Muscle of leg (tissue), 3 donors: ENCODE measurements at regions not wholly inside any gene's neighbourhood (a gene's known extent, or its start where the extent isn't known, plus 50 kb on each side); places are given as distances from the start of the nearest gene placed in this dataset.
A peak's percentile ranks its signal among the peaks of the same experiment; 100 is the strongest.
"Not testable (repeated sequence)": the region's sequence is repeated elsewhere in the genome, so short reads cannot be mapped to it uniquely, and the experiment has no call there.

Source experiments
- DNase-seq: peaks from one replicate; pipeline ENCODE4 v3.0.0; 2013
- H3K27ac ChIP-seq: one replicate; pipeline ENCODE4 v1.5.1; 2013; ENCODE audit warnings: mild to moderate bottlenecking, low read length, control low read depth
- H3K27me3 ChIP-seq: one replicate; pipeline ENCODE4 v1.6.1; 2013; ENCODE audit warnings: low read length; ENCODE audit not compliant: control insufficient read depth, insufficient read depth
- H3K36me3 ChIP-seq: one replicate; pipeline ENCODE4 v1.6.1; 2013; ENCODE audit warnings: low read length; ENCODE audit not compliant: control insufficient read depth, insufficient read depth
- H3K4me1 ChIP-seq: one replicate; pipeline ENCODE4 v1.6.1; 2013; ENCODE audit warnings: low read length; ENCODE audit not compliant: control insufficient read depth, insufficient read depth
- H3K4me3 ChIP-seq: one replicate; pipeline ENCODE4 v1.5.1; 2013; ENCODE audit warnings: low read length, control low read depth
- H3K9me3 ChIP-seq: replicated peaks from 2 replicates; pipeline ENCODE4 v1.6.1; 2013; ENCODE audit warnings: low read depth, low read length; ENCODE audit not compliant: control insufficient read depth
- WGBS: methylation state at CpG from one replicate; pipeline ENCODE4 v1.1.5; 2013; ENCODE audit warnings: missing lambda C conversion rate; ENCODE audit not compliant: insufficient coverage; 5-methylcytosine and 5-hydroxymethylcytosine counted together

DNA sequence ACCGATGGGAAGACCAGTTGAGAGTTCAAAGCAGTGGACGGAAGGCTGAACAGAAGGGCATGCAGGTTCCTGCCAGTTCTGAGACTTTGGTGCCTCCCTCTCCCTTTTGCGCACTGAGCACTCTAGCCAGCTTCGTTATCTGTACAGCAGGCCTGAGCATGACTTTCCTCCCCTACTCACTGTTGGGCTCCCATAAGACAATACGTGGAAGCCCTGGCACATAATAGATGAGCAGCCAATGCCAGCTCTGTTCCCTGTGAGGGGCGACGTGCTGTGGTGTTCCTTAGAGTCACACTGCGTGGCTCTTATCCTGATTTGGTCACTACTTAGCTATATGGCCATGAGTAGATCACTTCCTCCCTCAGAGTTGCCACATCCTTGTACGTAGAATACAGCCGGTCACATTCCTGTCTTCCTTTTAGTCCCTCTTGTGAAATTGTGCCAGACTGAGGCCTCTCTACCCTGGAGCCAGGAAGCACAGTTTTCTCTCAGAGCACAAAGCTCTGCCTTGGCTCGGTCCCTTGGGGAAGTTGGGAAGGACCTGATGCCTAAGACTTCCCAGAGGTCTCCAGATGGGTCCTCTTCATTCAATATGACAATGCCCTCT, 160.4 kb upstream of the MAMLD1 start:
- Histone ChIP-seq H3K36me3 (no peaks in the 10 kb centered on the region), H3K9me3 (no peaks in the 10 kb centered on the region), H3K27ac (no peak overlapping the region), H3K4me3 (no peak overlapping the region), H3K4me1 (peaks cover 26% of the 10 kb centered on the region), H3K27me3 (peaks cover 15% of the 10 kb centered on the region)
- DNase-seq, result no peak
- 67% methylated on average over 10 of the region's 11 CpGs for WGBS

DNA sequence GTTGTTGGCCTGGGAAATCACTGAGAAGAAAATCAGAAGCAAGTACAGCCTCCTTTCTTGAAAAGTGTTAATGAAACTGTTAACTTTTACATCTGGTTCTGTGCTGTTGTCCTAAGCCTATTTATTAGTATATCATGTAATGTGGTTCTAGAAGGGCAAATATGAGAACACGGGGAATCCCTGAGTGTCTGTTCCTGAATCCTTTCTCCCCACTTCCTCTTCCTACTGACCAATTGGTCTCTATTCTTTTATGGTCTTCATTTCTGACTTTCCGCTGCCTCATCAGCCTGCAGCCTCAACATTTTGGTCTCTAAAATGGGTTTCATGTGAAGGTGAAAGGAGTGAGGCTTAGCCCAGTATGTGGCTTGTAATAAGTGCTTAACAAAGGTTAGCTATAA, 159.9 kb upstream of the MAMLD1 start:
- no peak for DNase-seq
- H3K4me3 ChIP-seq, result no peak overlapping the region
- H3K27ac ChIP-seq, result no peak overlapping the region
- no peaks in the 10 kb centered on the region for H3K36me3 ChIP-seq
- H3K27me3 ChIP-seq, result peaks cover 13% of the 10 kb centered on the region
- no peaks in the 10 kb centered on the region for H3K9me3 ChIP-seq
- no CpG with 5 or more reads among the region's 2 CpGs for WGBS
- peaks cover 26% of the 10 kb centered on the region for H3K4me1 ChIP-seq

DNA sequence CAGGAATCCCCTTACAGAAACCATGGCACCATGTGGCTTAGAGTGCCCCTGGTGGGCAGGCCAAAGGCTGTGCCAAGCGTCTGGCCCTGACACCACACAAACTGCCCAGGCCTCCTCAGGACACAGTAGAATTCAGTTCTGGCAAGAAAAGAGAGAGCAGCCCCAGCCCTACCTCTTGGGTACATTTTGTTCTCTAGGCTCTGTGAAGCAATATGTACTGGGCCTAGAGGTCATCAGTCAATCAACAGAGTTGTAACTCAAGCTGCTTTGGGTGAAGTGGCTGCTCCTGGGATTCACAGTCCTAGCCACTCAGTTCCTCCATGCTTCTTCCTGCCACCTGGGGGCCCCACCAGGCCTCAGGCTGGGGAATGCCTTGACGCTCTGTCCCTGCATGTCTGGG, 158.1 kb upstream of the MAMLD1 start:
- no peak for DNase-seq
- Histone ChIP-seq H3K9me3 (no peaks in the 10 kb centered on the region), H3K4me1 (peaks cover 15% of the 10 kb centered on the region), H3K27me3 (peaks cover 10% of the 10 kb centered on the region), H3K27ac (no peak overlapping the region), H3K4me3 (no peak overlapping the region), H3K36me3 (no peaks in the 10 kb centered on the region)
- WGBS, result 67% methylated on average over 1 of the region's 2 CpGs

DNA sequence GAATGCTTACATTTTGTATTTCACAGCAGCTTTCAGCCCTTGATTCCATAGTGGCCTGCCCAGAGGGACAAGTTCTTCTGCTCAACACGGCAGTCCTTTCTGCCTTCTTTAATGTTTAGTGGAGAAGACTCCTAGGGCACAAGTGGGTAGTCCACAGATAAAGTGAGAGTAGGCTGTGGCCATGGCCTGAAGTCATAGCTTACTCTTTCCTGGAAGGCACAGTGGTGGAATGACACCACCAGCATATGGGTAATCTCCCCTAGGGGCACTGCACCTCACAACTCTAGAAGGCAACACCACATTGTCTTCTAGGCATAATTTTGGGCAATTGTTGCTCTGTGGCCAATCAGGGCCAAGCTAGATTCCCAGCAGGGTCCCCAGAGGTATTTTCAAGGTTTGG, 155.4 kb upstream of the MAMLD1 start:
- Histone ChIP-seq H3K36me3 (no peaks in the 10 kb centered on the region), H3K4me1 (peaks cover 7% of the 10 kb centered on the region), H3K27ac (no peak overlapping the region), H3K9me3 (no peaks in the 10 kb centered on the region), H3K4me3 (no peak overlapping the region), H3K27me3 (peaks cover 10% of the 10 kb centered on the region)
- 80% methylated on average over 1 of the region's 1 CpG for WGBS
- DNase-seq, result no peak

DNA sequence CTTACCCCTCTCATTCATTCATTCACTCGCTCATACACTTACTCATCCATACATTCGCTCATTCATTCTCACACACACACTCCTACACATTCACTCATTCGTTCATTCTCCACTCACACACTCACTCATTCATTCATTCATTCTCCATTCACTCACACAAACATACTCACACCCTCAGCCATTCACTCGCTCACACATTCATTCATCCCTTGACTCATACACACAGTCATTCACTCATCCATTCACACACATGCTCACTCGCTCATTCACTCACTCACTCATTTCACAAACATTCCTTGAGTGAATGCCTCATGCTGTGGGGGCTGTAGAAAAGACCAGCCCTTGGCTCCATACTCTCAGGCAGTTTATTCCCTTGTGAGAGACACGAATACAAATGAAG, 151.1 kb upstream of the MAMLD1 start:
- 85% methylated on average over 5 of the region's 6 CpGs for WGBS
- Histone ChIP-seq H3K36me3 (no peaks in the 10 kb centered on the region), H3K4me3 (no peak overlapping the region), H3K9me3 (no peaks in the 10 kb centered on the region), H3K27me3 (peaks cover 4% of the 10 kb centered on the region), H3K4me1 (peaks cover 25% of the 10 kb centered on the region), H3K27ac (peak overlapping the region; percentile 48)
- DNase-seq, result no peak

DNA sequence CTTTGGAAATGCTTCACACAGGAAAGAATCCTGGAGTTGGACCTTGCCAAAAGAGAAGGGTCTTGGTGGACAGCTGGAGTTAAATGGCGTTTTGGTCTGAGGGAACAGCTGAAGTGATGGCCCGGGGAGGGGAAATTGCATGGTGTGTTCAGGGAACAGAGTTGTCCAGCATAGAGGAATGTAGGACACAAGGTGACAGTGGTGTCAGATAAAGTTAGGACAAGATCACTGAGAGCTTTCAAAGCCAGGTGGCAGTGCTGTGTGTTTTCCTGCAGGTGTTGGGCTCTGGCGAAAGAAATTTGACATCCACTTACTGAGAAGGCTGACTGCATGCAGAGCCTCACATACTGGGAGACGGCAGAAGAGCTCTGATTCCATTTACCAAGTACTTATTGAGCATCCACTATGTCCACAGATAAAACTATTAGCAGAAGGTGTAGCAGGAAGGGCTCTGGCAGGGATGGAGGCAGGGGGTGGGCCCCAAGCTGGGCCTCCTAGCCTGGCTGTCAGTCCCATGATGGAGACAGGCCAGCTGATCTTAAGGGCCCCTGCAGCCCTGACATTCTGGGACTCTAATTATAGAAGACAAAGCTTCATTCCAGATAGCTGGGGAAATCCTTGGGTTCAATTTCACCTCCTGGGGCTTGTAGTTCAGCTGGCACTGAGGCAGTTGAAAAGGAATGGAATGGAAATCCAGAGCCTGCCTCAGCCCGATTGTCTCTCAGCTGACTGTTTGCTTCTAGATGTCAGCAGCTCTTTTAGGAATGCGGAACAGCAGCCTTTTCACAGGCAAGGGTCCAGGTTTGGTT, 150.2 kb upstream of the MAMLD1 start:
- no peak overlapping the region for H3K4me3 ChIP-seq
- H3K27ac ChIP-seq, result peak overlapping the region; percentile 87
- WGBS, result 43% methylated on average over 5 of the region's 6 CpGs
- H3K4me1 ChIP-seq, result peaks cover 33% of the 10 kb centered on the region
- no peaks in the 10 kb centered on the region for H3K9me3 ChIP-seq
- DNase-seq, result peak; percentile 81
- no peaks in the 10 kb centered on the region for H3K27me3 ChIP-seq
- H3K36me3 ChIP-seq, result no peaks in the 10 kb centered on the region

DNA sequence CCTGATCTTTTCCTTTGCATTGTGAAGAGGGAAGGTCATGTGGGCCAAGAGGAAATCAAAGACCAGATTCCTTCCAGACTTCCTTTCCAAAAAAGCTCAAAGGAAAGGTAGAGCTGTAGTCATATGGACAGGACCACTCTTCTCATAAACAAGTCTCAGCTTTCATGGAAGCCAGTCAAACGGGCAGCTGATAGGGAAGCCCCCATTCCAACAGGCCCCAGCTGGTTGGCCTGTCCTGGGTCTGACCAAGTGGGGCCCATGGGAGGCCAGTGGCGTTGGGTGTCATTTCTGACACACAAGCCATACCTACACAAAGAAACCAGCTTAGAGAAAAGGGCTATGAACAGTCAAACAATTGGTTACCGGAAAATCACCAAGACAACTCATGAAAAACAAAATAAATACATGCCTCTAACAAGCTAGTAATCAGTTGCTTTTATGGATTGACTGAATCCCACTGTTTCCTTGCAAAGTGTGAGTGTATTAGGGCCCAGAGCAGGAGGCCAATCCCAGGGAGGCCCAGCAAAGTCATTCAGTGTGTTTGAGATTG, 149.6 kb upstream of the MAMLD1 start:
- no CpG with 5 or more reads among the region's 3 CpGs for WGBS
- peak overlapping the region; percentile 87 for H3K27ac ChIP-seq
- H3K27me3 ChIP-seq, result peaks cover under 1% of the 10 kb centered on the region

DNA sequence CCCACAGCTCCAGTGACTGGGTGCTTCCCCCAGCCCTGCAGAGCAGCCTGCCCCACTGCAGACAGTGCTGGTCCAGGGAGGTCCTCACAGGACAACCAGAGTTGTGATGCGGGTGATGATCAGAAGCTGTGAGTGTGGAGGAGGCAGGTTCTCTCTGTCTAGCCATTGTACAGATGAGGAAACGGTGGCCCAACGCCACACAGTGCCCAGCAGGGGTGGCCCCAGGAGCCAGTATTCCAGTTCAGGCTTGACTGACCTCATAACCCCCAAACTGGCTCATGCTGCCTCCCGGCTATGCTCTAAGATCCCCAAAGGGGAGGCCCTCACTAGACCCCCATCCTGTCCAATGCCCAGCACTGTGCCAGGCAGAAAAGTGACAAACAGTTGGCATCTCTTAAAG, 147.1 kb upstream of the MAMLD1 start:
- not testable (repeated sequence) for H3K9me3 ChIP-seq, H3K36me3 ChIP-seq, DNase-seq, H3K4me3 ChIP-seq, H3K27ac ChIP-seq
- Histone ChIP-seq H3K27me3 (peaks cover 14% of the 10 kb centered on the region), H3K4me1 (peaks cover 44% of the 10 kb centered on the region)
- WGBS, result no CpG with 5 or more reads among the region's 4 CpGs

More for the DNA sequence above, 149.6 kb upstream of the MAMLD1 start:
- no peak overlapping the region for H3K4me3 ChIP-seq
- peak; percentile 46 for DNase-seq
- H3K4me1 ChIP-seq, result peaks cover 39% of the 10 kb centered on the region
- H3K9me3 ChIP-seq, result no peaks in the 10 kb centered on the region
- H3K36me3 ChIP-seq, result no peaks in the 10 kb centered on the region

DNA sequence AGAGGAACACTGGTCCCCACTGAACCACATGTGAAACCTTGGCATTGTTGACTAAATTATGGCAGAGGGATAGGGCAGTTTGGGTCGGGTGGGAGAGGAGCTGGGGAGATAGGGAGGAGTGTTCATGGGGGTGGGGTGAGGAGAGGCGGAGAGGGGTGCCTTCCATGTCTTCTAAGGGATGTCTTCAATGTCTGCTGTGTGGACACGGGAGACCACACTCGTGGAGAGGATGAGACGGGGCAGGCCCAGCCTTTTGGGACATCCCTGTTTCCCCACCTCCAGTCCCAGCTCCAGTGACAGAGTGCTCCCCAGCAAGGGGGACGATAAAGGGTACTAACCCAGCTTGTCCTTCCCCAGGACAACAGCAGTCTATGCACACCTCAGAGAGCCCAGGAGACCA, 146.4 kb upstream of the MAMLD1 start:
- no peaks in the 10 kb centered on the region for H3K36me3 ChIP-seq
- peaks cover 44% of the 10 kb centered on the region for H3K4me1 ChIP-seq
- no peak for DNase-seq
- WGBS, result 61% methylated on average over 5 of the region's 6 CpGs
- peaks cover 20% of the 10 kb centered on the region for H3K27me3 ChIP-seq
- no peaks in the 10 kb centered on the region for H3K9me3 ChIP-seq
- H3K4me3 ChIP-seq, result no peak overlapping the region
- no peak overlapping the region for H3K27ac ChIP-seq

DNA sequence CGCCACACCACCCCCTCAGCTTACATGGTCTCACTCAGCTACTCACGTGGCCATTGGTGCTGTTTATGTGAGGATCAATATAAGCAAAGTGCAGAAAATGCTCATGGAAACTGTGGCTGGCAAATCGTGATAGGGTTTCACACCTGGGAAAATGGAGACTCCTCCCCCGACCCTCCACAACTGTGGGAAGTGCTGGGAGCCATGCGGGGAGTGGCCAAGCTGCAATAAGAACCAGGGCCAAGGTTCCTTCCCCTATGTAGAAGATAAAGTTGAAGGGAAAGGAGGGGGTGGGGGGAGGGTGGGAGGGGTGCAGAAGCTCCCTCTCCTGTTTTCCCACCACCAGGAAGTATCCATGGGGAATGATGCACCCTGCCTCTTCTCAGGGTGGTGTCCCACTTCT, 145.5 kb upstream of the MAMLD1 start:
- Histone ChIP-seq H3K4me3 (no peak overlapping the region), H3K9me3 (no peaks in the 10 kb centered on the region), H3K4me1 (peaks cover 39% of the 10 kb centered on the region), H3K27me3 (peaks cover 20% of the 10 kb centered on the region), H3K27ac (no peak overlapping the region), H3K36me3 (no peaks in the 10 kb centered on the region)
- DNase-seq, result no peak
- 20% methylated on average over 1 of the region's 5 CpGs for WGBS
